Small intestine (tissue), 7 donors: ENCODE measurements at regions not wholly inside any gene's neighbourhood (a gene's known extent, or its start where the extent isn't known, plus 50 kb on each side); places are given as distances from the start of the nearest gene placed in this dataset.

ENCODE experiments used
- DNase-seq, 2 donors: peaks; one replicate each; pipeline versions ENCODE4 v3.0.0 to v3.0.0-alpha.2; 2013
- FAIRE-seq: peaks from 2 replicates; lab custom pipeline; 2012; peaks lifted over from hg19 to GRCh38; lab: Jason Lieb, UNC
- H3K27ac ChIP-seq, 3 donors: one replicate each; pipeline ENCODE4 v1.5.1; 2013; ENCODE audit warnings: low read length in 2 of 3, mild to moderate bottlenecking in 2 of 3, control low read depth in 1 of 3, inconsistent platforms in 1 of 3, low read depth in 1 of 3, moderate library complexity in 1 of 3
- H3K27me3 ChIP-seq, 3 donors: one replicate each; pipeline ENCODE4 v1.6.1; 2013; ENCODE audit warnings: low read length in 3 of 3, inconsistent platforms in 1 of 3; ENCODE audit not compliant: control insufficient read depth in 3 of 3, insufficient read depth in 3 of 3
- H3K36me3 ChIP-seq, 3 donors: one replicate each; pipeline ENCODE4 v1.6.1; 2013; ENCODE audit warnings: low read length in 3 of 3, inconsistent platforms in 1 of 3, low read depth in 1 of 3, mild to moderate bottlenecking in 1 of 3, moderate library complexity in 1 of 3; ENCODE audit not compliant: control insufficient read depth in 3 of 3, insufficient read depth in 2 of 3
- H3K4me1 ChIP-seq, 3 donors: one replicate each; pipeline ENCODE4 v1.6.1; 2013; ENCODE audit warnings: low read length in 2 of 3, inconsistent platforms in 1 of 3, low read depth in 1 of 3, mild to moderate bottlenecking in 1 of 3, moderate library complexity in 1 of 3; ENCODE audit not compliant: control insufficient read depth in 3 of 3, insufficient read depth in 2 of 3
- H3K4me3 ChIP-seq, 3 donors: one replicate each; pipeline ENCODE4 v1.5.1; 2013; ENCODE audit warnings: low read length in 3 of 3, control low read depth in 1 of 3, inconsistent platforms in 1 of 3, low read depth in 1 of 3, mild to moderate bottlenecking in 1 of 3, moderate library complexity in 1 of 3
- H3K9me3 ChIP-seq, 2 donors: one replicate each; pipeline ENCODE4 v1.6.1; 2013; ENCODE audit warnings: low read depth in 1 of 2, low read length in 1 of 2; ENCODE audit not compliant: control insufficient read depth in 2 of 2, insufficient read depth in 1 of 2
- WGBS, 3 donors: extraction: QIAGEN DNeasy Blood & Tissue Kit; methylation state at CpG; one replicate each; pipeline ENCODE4 v1.1.7; 2013; 5-methylcytosine and 5-hydroxymethylcytosine counted together
- donor health status: healthy with polysubstance abuse.
- donor health status: control.
- donor health status: control.
- donor health status: Bipolar disorder and iron deficiency.
- donor health status: healthy.

- no peaks in the 10 kb centered on the region for H3K27me3 ChIP-seq
- DNase-seq (no peak), FAIRE-seq (no peak)
- peaks cover 0 to 6% (median 0%) of the 10 kb centered on the region in 3 donors for H3K4me1 ChIP-seq
- H3K27ac ChIP-seq = no peak overlapping the region
- H3K4me3 ChIP-seq = no peak overlapping the region
- no peaks in the 10 kb centered on the region for H3K36me3 ChIP-seq
- WGBS, 3 donors = 75 to 83% (median 78%) methylated on average over 17 of the region's 17 CpGs
- no peaks in the 10 kb centered on the region for H3K9me3 ChIP-seq
These were observed 191.9 kb upstream of the DIO3 start for GRCh38 chr14:101369194-101369915.

GRCh38 chr14:101369916-101370592 lies 191.2 kb upstream of the DIO3 start:
- FAIRE-seq = no peak
- Histone ChIP-seq H3K36me3 (no peaks in the 10 kb centered on the region), H3K27me3 (no peaks in the 10 kb centered on the region), H3K27ac (no peak overlapping the region), H3K9me3 (no peaks in the 10 kb centered on the region), H3K4me1 (no peaks in the 10 kb centered on the region), H3K4me3 (no peak overlapping the region)
- no peak for DNase-seq
- 82 to 89% (median 87%) methylated on average over 19 of the region's 19 CpGs for WGBS, 3 donors

GRCh38 chr14:101370593-101371569 lies 190.4 kb upstream of the DIO3 start:
- no peaks in the 10 kb centered on the region for H3K4me1 ChIP-seq
- WGBS, 3 donors = 84 to 86% (median 85%) methylated on average over 14 of the region's 14 CpGs
- H3K27me3 ChIP-seq = no peaks in the 10 kb centered on the region
- H3K4me3 ChIP-seq = no peak overlapping the region
- no peak for FAIRE-seq
- no peaks in the 10 kb centered on the region for H3K9me3 ChIP-seq
- DNase-seq = no peak
- H3K27ac ChIP-seq = no peak overlapping the region
- no peaks in the 10 kb centered on the region for H3K36me3 ChIP-seq

GRCh38 chr14:101371799-101372793 lies 189.2 kb upstream of the DIO3 start:
- Histone ChIP-seq H3K9me3 (no peaks in the 10 kb centered on the region), H3K4me3 (no peak overlapping the region), H3K27ac (no peak overlapping the region), H3K4me1 (no peaks in the 10 kb centered on the region), H3K27me3 (no peaks in the 10 kb centered on the region), H3K36me3 (no peaks in the 10 kb centered on the region)
- DNase-seq = no peak
- FAIRE-seq = no peak
- 76 to 85% (median 76%) methylated on average over 18 of the region's 18 CpGs for WGBS, 3 donors

- 73 to 78% (median 73%) methylated on average over 16 of the region's 16 CpGs for WGBS, 3 donors
- DNase-seq (no peak), FAIRE-seq (no peak)
- Histone ChIP-seq H3K36me3 (no peaks in the 10 kb centered on the region), H3K27ac (no peak overlapping the region), H3K4me3 (no peak overlapping the region), H3K9me3 (no peaks in the 10 kb centered on the region), H3K27me3 (no peaks in the 10 kb centered on the region), H3K4me1 (no peaks in the 10 kb centered on the region)
These were observed 188.2 kb upstream of the DIO3 start for GRCh38 chr14:101372894-101373620.

GRCh38 chr14:101373690-101374295 lies 187.5 kb upstream of the DIO3 start:
- Histone ChIP-seq H3K4me1 (no peaks in the 10 kb centered on the region), H3K9me3 (no peaks in the 10 kb centered on the region), H3K27me3 (no peaks in the 10 kb centered on the region), H3K4me3 (no peak overlapping the region), H3K27ac (no peak overlapping the region), H3K36me3 (no peaks in the 10 kb centered on the region)
- DNase-seq (no peak), FAIRE-seq (no peak)
- 88% methylated on average over 22 of the region's 22 CpGs for WGBS, 3 donors
